ENCODE measurements at regions not wholly inside any gene's neighbourhood (a gene's known extent, or its start where the extent isn't known, plus 50 kb on each side); places are given as distances from the start of the nearest gene placed in this dataset.

GRCh38 chr1:184896000-184896399 is 78.3 kb downstream of the NIBAN1 start:
- no peak overlapping the region for H3K4me3 Mint-ChIP-seq
- peaks cover 35% of the 10 kb centered on the region for H3K36me3 Mint-ChIP-seq (ENCODE audit: low read depth)
- H3K27ac Mint-ChIP-seq = no peak overlapping the region
- no peaks in the 10 kb centered on the region for H3K27me3 Mint-ChIP-seq (ENCODE audit: low read depth)
- H3K9me3 Mint-ChIP-seq = no peaks in the 10 kb centered on the region
- H3K4me1 Mint-ChIP-seq (ENCODE audit: low read depth) = peaks cover 17% of the 10 kb centered on the region

DNA sequence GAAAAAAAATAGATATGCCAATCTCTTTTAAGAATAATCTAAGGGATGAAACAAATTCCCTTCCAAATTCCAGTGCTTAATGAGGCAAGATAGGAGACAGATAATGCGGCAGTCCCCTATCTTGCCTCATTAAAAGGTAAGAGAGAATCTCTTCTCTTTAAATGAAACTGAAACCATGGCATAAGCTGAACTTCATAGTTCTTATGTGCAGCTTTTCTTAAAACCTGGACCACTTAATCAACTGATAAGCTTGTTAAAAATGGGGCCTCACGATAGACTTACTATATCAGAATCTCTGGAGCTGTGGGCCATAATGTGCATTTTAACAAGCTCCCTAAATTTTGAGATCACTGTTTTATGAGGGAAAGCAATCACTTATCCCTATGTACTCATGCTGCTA is 79.2 kb downstream of the NIBAN1 start:
- Mint-ChIP-seq H3K36me3 (ENCODE audit: low read depth) (peaks cover 35% of the 10 kb centered on the region), H3K9me3 (no peaks in the 10 kb centered on the region), H3K4me1 (ENCODE audit: low read depth) (peaks cover 24% of the 10 kb centered on the region), H3K27me3 (ENCODE audit: low read depth) (no peaks in the 10 kb centered on the region), H3K27ac (no peak overlapping the region), H3K4me3 (no peak overlapping the region)

- Mint-ChIP-seq H3K4me1 (ENCODE audit: low read depth) (peaks cover 27% of the 10 kb centered on the region), H3K27me3 (ENCODE audit: low read depth) (no peaks in the 10 kb centered on the region), H3K9me3 (no peaks in the 10 kb centered on the region), H3K4me3 (no peak overlapping the region), H3K27ac (no peak overlapping the region), H3K36me3 (ENCODE audit: low read depth) (peaks cover 35% of the 10 kb centered on the region)
Measured at GRCh38 chr1:184893695-184894094, 80.6 kb downstream of the NIBAN1 start.

DNA sequence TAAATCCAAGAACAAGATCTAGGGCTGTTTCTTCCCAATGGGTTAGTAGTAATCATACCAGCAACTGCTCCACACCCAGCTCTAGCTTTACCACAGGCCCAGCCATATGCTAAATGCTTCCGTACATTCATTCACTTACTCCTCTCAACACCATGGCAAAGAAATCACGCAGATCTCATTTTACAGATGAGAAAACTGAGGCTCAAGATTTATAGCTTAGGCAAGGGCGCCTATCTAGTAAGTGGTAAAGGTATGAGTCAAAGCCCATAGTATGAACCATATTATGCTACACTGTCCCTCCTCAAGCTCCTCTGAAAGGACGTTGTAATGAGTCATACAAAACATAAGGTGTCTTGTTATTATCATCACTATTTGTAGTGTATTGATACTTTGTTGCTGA is 82.2 kb downstream of the NIBAN1 start:
- Mint-ChIP-seq H3K27ac (peak overlapping the region; percentile 17), H3K27me3 (ENCODE audit: low read depth) (no peaks in the 10 kb centered on the region), H3K36me3 (ENCODE audit: low read depth) (peaks cover 28% of the 10 kb centered on the region), H3K4me3 (no peak overlapping the region), H3K9me3 (no peaks in the 10 kb centered on the region), H3K4me1 (ENCODE audit: low read depth) (peaks cover 27% of the 10 kb centered on the region)

DNA sequence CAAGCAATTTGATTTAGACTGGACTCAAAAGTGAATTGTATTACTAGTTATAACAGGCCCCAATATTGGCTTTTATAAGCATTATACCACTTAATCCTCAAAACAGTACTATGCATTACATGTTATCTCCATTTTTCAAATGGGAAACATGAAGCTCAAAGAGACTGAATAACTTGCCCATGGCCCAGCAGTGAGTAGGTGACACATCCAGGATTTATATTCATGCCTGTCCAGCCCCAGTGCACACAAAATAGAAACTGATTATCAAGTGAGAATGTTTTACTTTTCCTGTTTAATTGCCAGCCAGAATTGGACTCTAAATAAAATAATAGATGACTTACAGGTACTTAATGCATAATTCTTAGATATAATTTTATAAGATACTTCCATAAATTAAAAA is 82.9 kb downstream of the NIBAN1 start:
- H3K4me1 Mint-ChIP-seq (ENCODE audit: low read depth) = peaks cover 27% of the 10 kb centered on the region
- no peaks in the 10 kb centered on the region for H3K9me3 Mint-ChIP-seq

GRCh38 chr1:184890539-184890973 is 83.8 kb downstream of the NIBAN1 start:
- Mint-ChIP-seq H3K4me1 (ENCODE audit: low read depth) (peaks cover 27% of the 10 kb centered on the region), H3K36me3 (ENCODE audit: low read depth) (peaks cover 27% of the 10 kb centered on the region), H3K9me3 (no peaks in the 10 kb centered on the region), H3K27ac (peak overlapping the region; percentile 75), H3K4me3 (peak overlapping the region; percentile 45), H3K27me3 (ENCODE audit: low read depth) (no peaks in the 10 kb centered on the region)

More for the DNA sequence above, 82.9 kb downstream of the NIBAN1 start:
- H3K36me3 Mint-ChIP-seq (ENCODE audit: low read depth) = peaks cover 23% of the 10 kb centered on the region
- no peaks in the 10 kb centered on the region for H3K27me3 Mint-ChIP-seq (ENCODE audit: low read depth)
- no peak overlapping the region for H3K4me3 Mint-ChIP-seq
- peak overlapping the region; percentile 75 for H3K27ac Mint-ChIP-seq

DNA sequence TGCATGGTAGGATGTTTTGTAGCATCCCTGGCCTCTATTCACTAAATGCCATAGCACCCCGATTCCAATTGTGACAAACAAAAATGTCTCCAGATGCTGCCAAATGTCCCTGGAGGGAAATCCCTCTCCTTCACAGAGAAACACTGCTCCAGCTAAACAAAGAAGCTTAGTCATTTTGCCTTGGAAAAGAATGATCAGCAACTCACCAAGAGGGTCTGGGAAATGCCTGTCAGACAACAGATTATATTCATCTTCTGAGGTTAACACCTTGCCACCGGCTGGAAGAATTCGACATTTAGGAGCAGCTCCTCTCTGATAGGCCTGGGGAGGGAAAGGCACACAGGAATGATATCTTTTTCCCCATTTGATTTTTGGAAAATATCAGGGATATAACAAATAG is 84.4 kb downstream of the NIBAN1 start:
- H3K9me3 Mint-ChIP-seq = no peaks in the 10 kb centered on the region
- H3K27ac Mint-ChIP-seq = peak overlapping the region; percentile 49
- H3K4me3 Mint-ChIP-seq = no peak overlapping the region
- H3K36me3 Mint-ChIP-seq (ENCODE audit: low read depth) = peaks cover 27% of the 10 kb centered on the region
- H3K4me1 Mint-ChIP-seq (ENCODE audit: low read depth) = peaks cover 26% of the 10 kb centered on the region
- no peaks in the 10 kb centered on the region for H3K27me3 Mint-ChIP-seq (ENCODE audit: low read depth)

DNA sequence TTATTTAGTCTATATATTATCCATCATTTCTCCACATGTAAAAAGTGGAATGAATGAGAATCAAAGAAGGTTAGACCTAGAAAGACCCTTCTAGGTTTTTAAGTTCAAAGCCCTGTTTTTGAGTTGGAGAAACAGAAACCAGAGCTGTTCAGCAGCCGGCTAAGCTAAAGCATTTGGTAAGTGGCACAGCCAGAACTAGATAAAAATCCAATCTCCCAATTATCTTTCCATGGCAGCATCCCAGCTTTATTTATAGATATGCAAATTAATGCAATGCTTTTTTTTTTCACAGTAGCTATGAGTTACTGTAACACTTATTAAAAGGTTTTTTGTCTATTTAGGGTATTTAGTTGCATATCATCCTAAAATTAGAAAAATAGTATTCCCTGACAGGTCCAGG is 85.1 kb downstream of the NIBAN1 start:
- no peak overlapping the region for H3K4me3 Mint-ChIP-seq
- H3K36me3 Mint-ChIP-seq (ENCODE audit: low read depth) = peaks cover 27% of the 10 kb centered on the region
- H3K4me1 Mint-ChIP-seq (ENCODE audit: low read depth) = peaks cover 25% of the 10 kb centered on the region
- no peak overlapping the region for H3K27ac Mint-ChIP-seq
- H3K27me3 Mint-ChIP-seq (ENCODE audit: low read depth) = no peaks in the 10 kb centered on the region
- no peaks in the 10 kb centered on the region for H3K9me3 Mint-ChIP-seq

DNA sequence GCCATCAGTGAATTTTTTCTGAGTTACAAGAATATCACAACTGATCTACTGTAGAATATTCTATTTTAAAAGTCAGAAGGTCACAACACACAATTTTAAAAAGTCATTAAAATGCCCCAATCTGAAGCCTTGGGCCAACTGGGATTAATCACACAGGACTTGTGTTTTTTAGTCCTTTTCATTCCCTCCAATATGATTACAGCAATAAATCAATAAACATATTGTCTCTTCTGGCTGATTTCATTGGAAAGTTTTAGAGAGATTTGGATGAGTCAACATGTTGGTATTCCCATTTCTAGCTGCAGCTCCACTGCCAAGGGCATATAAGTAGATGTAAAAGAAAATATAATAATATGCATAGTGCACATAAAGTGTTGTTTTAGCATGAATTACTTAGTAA is 85.8 kb downstream of the NIBAN1 start:
- Mint-ChIP-seq H3K4me1 (ENCODE audit: low read depth) (peaks cover 27% of the 10 kb centered on the region), H3K4me3 (no peak overlapping the region), H3K27ac (no peak overlapping the region), H3K9me3 (no peaks in the 10 kb centered on the region), H3K27me3 (ENCODE audit: low read depth) (no peaks in the 10 kb centered on the region), H3K36me3 (ENCODE audit: low read depth) (peaks cover 23% of the 10 kb centered on the region)

DNA sequence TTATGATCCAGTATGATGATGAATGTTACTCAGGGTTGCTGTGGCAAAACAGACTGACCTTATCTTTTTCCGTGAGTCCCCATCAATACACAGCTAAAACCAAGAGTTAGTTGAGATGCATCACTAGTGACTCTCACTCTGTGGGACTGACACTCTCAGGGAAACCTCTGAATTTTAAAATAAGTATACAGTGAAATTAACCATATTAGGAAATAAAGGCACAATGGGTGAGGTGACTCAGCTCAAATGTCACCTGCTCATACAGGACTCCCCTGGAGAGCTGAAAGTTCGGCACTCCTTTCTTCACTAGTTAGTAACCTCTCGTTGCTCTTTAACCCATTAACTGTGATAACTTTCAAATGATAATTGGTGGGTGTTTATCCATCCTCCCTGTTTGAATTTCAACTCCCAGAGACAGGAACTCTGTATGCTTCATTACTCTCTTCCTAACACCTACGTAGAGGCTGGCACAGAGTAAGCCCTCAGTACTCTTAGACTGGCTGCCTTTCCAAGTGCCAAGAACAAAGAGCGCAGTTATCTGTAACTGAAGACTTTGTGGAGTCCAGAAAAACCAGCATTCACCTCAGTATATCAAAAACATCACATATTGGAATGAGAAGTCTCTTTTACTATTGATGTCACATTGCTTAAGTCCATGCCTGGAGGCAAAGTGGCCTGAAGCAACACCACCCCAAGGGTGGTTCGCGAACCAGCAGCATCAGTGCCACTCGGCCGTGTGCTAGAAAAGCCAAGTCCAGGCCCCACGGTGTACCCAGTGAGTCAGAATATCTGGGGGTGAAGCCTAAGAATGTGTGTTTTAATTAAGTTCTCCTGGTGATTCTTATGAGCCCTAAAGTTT is 91.1 kb downstream of the NIBAN1 start:
- Mint-ChIP-seq H3K4me1 (ENCODE audit: low read depth) (peaks cover 14% of the 10 kb centered on the region), H3K4me3 (no peak overlapping the region), H3K27me3 (ENCODE audit: low read depth) (no peaks in the 10 kb centered on the region), H3K36me3 (ENCODE audit: low read depth) (peaks cover 18% of the 10 kb centered on the region), H3K9me3 (no peaks in the 10 kb centered on the region), H3K27ac (no peak overlapping the region)

DNA sequence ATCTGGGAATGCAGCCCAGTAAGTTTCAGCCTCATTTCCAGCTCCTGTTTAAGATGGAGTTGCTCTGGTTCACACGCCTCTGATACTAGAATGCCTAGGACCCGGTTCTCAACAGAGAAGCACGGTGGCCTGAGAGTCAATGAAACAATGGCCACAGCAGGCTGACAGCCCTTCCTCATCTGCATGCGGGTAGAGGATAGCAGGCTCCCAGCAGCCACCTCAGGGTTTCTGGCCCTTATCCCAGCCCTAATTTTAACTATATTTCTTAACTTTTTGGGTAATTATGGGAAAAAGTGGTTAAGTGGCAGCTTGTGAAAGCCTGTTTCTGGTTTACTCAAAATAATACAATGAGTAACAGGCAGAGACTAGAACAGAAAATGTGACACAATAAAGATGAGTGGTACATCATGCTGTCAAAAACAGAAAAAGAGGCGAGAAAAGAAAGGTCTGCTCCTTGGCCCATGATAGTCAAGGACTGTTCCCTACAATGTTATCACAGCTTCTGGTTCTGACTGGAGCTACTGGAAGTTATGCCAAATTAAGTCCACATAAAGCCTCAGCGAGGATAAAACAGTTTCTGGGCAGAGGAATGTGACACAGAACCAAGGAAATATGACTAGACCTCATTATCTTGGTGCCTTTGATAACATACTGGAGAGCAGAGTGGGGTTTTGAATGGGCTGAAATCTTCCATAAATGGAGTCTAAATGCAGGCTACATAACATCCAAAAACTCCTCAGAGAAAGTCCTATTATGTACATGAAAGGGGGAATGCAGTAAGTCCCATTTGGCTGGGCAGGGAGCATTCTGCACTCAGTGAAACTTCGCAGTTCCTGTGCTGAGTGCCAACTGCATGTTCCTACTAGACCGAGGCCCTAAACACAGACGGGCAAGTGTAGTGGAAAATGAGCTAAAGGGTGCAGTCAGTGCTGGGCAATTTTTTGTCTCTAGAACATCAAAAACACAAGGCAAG is 92.1 kb downstream of the NIBAN1 start:
- H3K4me3 Mint-ChIP-seq = no peak overlapping the region
- H3K9me3 Mint-ChIP-seq = no peaks in the 10 kb centered on the region
- H3K27me3 Mint-ChIP-seq (ENCODE audit: low read depth) = no peaks in the 10 kb centered on the region
- H3K27ac Mint-ChIP-seq = peak overlapping the region; percentile 23
- peaks cover 15% of the 10 kb centered on the region for H3K36me3 Mint-ChIP-seq (ENCODE audit: low read depth)
- H3K4me1 Mint-ChIP-seq (ENCODE audit: low read depth) = peaks cover 14% of the 10 kb centered on the region

DNA sequence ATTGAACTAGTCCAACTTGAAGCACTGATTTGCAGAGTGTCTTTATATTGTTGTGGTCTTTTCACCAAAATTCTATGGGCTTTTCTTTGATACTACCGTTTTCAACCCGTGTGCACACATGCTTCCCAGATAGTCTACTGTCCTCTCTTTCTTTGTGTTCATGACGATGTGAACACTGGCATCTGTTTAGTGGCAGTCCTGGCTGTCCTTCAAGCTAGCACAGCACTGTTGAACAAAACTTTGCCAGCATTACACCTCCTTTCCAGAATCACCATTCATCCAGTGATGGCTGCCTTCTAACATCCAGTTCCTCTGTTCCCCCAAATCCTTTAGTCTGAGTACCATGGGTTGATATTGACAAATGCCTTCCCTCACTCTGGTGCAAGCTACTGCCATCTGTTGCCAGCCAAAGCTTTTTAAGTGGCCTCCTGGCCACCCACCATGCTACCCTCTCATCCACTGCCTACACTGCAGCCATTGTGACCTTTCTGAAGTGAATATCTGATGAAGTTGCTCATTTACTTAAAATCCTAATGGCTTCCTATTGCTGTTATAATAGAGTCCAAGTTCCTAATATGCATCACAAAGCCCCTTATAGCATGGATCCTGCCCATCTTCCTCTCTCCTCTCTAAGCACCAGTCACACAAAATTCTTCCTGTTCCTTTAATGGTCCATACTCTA is 94.3 kb downstream of the NIBAN1 start:
- H3K36me3 Mint-ChIP-seq (ENCODE audit: low read depth) = peaks cover 11% of the 10 kb centered on the region
- no peak overlapping the region for H3K27ac Mint-ChIP-seq
- no peak overlapping the region for H3K4me3 Mint-ChIP-seq
- no peaks in the 10 kb centered on the region for H3K27me3 Mint-ChIP-seq (ENCODE audit: low read depth)
- no peaks in the 10 kb centered on the region for H3K9me3 Mint-ChIP-seq
- H3K4me1 Mint-ChIP-seq (ENCODE audit: low read depth) = peaks cover 14% of the 10 kb centered on the region

- H3K9me3 Mint-ChIP-seq = no peaks in the 10 kb centered on the region
- no peaks in the 10 kb centered on the region for H3K27me3 Mint-ChIP-seq (ENCODE audit: low read depth)
- H3K4me3 Mint-ChIP-seq = no peak overlapping the region
- peaks cover 11% of the 10 kb centered on the region for H3K36me3 Mint-ChIP-seq (ENCODE audit: low read depth)
- H3K27ac Mint-ChIP-seq = no peak overlapping the region
- peaks cover 13% of the 10 kb centered on the region for H3K4me1 Mint-ChIP-seq (ENCODE audit: low read depth)
Measured at GRCh38 chr1:184878602-184879001, 95.7 kb downstream of the NIBAN1 start.

GRCh38 chr1:184878002-184878401 is 96.3 kb downstream of the NIBAN1 start:
- Mint-ChIP-seq H3K9me3 (no peaks in the 10 kb centered on the region), H3K36me3 (ENCODE audit: low read depth) (peaks cover 11% of the 10 kb centered on the region), H3K4me1 (ENCODE audit: low read depth) (peaks cover 10% of the 10 kb centered on the region), H3K27me3 (ENCODE audit: low read depth) (no peaks in the 10 kb centered on the region), H3K27ac (no peak overlapping the region), H3K4me3 (no peak overlapping the region)
